Dedifferentiated amniotic fluid mesenchymal stem cell (primary cell): ENCODE measurements at regions not wholly inside any gene's neighbourhood (a gene's known extent, or its start where the extent isn't known, plus 50 kb on each side); places are given as distances from the start of the nearest gene placed in this dataset.

Experiments
- DNase-seq: peaks from one replicate; pipeline ENCODE4 v3.0.0-alpha.2; 2016; ENCODE audit errors: extremely low spot score

DNA sequence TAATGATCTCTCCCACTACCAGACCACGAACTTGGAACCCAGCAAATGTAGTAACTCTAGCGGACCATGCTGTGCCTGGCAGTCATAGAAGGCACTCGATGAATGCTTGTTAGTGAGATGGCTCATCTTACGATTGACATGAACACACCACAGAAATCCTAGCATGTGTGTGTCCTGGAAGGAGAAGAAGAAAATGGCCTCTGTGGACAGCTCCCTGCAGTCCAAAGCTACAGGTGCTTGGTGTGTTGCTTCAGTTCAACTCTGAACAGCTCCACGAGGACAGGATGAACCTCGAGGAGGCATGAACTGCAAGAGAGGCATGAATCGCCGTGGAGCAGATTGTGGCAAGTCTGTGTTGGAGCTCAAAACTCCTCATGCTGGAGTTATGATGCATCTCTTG lies 93.5 kb downstream of the KLF6 start:
- DNase-seq, result no peak

DNA sequence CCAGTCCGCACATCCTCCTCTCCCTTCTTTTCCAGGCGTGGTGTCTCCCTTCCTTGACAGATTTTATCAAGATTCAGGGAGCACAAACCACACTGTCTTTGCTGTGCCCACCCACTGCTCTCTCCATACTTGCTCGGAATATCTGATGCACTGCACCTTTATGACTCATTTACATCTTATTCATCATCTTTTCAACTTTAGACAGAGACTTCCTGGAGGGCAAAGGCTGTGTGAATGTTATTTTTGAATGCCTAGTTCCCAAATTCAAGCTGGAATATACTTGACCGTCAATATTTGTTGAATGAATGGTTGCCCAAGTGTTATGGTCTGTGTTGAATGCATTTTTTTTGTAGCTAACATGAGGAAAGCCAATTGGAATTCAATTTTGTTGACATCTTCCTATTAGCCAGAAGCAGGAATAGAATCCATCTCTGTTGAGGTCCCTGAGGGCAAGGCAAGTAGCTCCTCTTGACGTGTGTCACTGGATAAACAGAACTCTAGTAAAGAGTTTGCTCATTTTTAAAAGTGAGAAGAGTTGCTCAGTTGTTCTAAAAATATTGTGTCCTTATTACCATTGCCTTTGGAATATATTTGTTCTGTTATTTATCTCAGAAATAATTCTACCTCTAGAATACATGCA lies 95.0 kb downstream of the KLF6 start:
- no peak for DNase-seq

GRCh38 chr10:3687510-3688081 lies 97.4 kb downstream of the KLF6 start:
- DNase-seq, result no peak

- DNase-seq, result no peak
Measured at GRCh38 chr10:3685384-3685783, 99.6 kb downstream of the KLF6 start.

DNA sequence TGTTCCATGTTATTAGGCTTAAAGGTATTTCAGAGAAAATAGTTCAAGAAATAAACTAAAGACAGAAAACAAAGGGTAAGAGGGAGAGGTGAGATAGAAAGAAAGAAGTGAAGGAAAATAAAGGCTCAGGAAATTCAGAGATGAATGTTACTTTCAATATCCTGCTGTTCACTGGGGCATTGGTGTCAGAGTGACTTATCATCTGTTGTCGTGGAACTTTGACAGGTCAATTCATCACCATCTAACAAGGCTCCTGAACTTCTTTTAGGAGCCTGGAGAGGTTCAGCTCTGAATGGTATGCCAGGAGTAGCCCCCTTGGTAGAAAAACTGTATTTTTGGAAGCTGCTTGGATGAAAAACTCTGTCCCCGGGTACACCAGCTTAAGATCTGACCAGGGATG lies 100.1 kb downstream of the KLF6 start:
- DNase-seq, result no peak

- no peak for DNase-seq
Measured at GRCh38 chr10:3683560-3683959, 101.4 kb downstream of the KLF6 start.

DNA sequence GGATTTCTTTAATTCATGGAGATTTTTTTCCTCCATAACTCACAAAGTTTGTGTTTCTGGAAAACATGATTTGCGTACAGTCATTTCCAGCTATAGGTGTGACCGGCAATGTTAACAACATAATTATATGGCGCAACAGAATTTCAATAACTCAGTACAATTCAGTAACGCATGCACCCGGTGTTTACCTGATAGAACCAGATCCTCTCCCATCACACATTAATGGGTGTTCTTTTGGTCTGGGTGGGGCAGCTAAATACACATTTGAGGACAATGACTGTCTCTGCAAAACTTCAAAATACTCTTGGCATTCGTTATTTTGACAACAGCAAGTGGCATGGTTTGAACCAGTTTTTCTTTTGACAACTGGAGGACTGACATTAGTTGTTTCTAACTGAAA lies 102.3 kb downstream of the KLF6 start:
- no peak for DNase-seq

DNA sequence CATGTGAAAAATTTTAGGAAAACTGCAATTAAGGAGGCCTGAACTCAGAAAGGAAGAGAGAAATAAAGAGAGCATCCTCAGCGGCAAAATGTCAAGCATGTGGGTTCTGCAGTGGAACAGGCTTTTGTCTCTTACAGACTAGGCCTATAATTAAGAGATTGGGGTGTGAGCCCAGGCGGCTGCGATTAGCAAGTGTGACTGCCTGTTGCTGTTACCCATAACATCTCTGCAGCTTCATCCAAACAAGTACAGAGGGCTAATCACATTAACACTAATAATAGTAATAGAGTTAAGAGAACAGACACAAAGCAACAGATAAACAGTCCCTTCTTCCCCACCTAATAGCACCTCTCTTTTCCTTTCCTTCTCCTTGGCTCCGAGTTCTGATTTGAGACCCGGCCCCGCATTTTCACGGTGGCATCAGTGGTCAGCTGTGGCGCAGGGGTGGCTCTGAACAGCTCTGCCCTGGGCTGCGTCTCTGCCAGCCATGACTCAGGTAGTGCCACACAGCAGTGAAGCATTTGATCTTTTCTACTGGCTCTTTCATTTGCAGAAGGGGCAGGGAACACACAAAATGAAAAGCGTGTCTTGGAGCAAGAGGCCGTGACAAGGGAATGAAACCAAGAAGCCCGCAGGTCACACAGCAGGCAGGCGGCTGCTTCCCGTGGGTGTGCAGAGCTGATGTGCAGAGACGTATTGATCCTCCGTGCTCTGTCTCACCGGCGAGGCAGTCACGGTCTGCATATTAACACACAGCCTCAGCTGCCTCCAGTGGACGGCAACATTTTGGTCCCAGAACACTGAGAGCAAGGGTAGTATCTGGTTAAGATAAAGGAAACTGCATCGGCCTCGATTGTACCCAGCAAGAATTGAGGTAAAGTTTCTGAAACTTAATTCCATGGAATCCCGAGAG lies 103.1 kb downstream of the KLF6 start:
- DNase-seq, result no peak

DNA sequence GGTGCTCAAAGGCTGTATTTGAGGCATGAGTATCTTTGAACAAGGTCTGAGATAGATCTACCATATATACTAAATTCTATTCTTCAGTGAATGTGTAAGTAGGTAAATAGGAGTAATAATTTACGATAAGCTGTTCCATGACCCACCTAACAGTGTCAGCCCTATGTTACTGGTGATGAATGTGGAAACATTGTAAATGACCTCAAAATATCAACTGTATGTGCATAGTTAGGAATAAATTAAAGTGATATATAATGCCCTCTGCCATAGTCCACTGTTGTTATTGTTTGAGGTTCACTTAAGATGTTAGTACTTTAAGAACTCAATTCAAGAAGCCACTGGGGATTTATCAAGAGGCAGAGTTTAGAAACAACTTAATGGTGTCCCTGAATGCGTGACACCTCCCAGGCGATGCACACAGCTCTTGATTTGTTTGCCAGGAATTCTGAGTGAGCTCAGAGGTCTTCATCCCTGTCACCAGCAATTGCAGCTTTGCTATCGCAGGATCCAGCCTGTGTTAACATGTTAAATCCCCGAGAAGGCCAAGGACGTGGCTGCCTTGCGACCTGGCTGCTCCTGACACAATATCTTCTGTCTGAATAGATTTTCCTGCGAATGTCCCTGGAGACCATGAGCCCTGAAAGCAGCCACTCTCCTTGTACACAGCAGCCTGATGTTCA lies 104.9 kb downstream of the KLF6 start:
- DNase-seq, result no peak

DNA sequence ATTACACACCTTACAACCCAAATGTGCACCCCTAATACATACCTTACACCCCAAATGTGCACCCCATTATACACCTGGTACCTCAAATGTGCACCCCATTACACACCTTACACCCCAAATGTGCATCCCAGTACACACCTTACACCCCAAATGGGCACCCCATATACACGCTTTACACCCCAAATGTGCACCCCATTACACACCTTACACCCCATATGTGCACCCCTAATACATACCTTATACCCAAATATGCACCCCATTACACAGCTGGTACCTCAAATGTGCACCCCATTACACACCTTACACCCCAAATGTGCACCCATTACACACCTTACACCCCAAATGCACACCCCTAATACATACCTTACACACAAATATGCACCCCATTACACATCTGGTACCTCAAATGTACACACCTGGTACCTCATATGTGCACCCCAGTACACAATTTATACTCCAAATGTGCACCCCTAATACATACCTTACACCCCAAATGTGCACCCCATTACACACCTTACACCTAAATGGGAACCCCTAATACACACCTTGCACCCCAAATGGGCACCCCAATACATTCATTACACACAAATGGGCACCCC lies 106.3 kb downstream of the KLF6 start:
- no peak for DNase-seq

GRCh38 chr10:3676564-3676963 lies 108.4 kb downstream of the KLF6 start:
- DNase-seq, result no peak

GRCh38 chr10:3672220-3672619 lies 112.8 kb downstream of the KLF6 start:
- DNase-seq, result no peak

DNA sequence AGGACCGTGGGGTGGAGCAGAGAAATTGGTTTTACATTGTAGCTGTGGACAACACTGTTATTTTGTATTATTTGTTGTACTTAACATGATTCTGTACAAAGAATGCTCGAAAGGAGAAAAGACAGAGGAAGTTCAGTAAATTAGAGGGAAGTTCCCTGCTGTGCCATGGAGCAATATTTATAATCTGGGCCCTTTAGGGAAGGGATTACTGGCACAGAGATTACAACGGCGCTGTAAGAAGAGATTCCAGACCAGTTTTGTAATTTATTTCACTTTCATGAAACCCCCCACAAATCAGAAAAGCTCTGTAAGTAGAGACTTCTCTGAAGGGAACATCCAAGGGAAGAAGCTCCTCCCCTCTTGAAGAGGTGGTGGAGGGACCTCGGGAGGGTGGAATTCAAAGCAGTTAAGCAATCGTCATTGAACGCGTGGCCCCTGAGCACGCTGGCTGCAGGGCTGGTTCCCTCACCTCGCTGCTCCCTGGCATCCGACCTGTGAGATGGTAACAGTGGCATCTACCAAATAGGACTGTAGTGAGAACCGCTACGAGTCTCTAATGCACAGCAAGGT lies 113.5 kb downstream of the KLF6 start:
- no peak for DNase-seq

GRCh38 chr10:3668966-3669330 lies 116.1 kb downstream of the KLF6 start:
- no peak for DNase-seq

DNA sequence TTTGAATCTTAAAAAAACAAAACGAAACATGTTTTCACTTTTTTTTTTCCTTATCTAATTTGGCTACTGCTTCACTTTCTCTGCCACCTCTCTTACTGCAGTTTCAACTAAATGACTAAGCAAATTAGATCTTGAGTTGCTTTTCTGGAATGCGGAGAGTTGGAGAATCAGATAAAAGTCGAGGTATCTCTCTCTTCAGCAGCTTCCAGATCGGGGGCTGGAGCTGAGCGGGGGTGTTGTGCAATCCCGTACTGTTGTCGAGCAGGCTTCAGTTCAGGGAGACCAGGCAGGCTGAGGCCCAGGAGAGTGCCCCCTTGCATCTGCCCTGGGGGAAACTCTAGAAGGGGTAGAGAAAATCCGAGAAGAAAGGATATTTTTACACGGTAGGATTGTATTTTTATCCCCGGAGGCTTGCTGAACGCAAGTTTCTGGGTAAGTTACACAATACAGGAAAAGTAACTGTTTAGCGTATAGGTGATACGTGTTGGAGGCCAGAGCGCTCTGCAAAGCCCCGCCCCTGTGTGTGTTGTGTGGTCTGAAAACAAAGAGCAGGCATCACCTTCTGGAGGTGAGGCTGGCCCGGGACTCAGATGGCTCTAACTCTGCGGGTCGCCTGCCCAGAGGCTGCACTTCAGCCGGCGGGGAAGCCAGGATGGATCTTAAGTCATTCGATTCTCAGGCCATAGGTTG lies 116.6 kb downstream of the KLF6 start:
- DNase-seq, result peak; percentile 23

GRCh38 chr10:3666525-3667302 lies 118.3 kb downstream of the KLF6 start:
- no peak for DNase-seq

- no peak for DNase-seq
Measured at GRCh38 chr10:3665316-3665908, 119.6 kb downstream of the KLF6 start.

DNA sequence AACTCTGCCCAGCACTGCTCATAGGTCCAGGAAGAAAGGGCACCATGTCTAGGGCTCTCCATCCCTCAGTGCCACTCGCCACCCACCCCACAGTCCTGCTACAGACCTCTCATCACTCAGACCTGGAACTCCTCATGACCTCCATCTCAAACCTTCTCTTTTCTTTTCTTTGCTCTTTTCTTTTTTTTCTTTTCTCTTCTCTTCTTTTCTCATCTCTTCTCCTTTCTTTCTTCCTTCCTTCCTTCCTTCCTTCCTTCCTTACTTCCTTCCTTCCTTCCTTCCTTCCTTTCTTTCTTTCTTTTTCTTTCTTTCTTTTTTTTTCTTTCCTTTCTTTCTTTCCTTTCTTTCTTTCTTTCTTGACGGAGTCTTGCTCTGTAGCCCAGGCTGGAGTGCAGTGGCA lies 122.2 kb downstream of the KLF6 start:
- no peak for DNase-seq

GRCh38 chr10:3661271-3661670 lies 123.7 kb downstream of the KLF6 start:
- DNase-seq, result no peak

- DNase-seq, result no peak
Measured at GRCh38 chr10:3660753-3661152, 124.3 kb downstream of the KLF6 start.
